BJ (cell line): ENCODE measurements at regions not wholly inside any gene's neighbourhood (a gene's known extent, or its start where the extent isn't known, plus 50 kb on each side); places are given as distances from the start of the nearest gene placed in this dataset.

Experiments used
- CTCF ChIA-PET: fragments of 350-600 bp; formaldehyde crosslinking; extraction: SDS; loops from one replicate; lab custom pipeline; 2021; ENCODE audit warnings: antibody characterized with exemption, inconsistent platforms; lab: Yijun Ruan, JAX
- POLR2A ChIA-PET: fragments of 300-600 bp; sonication (Branson Sonifier 250); formaldehyde crosslinking; extraction: SDS; loops from one replicate; lab custom pipeline; 2021; ENCODE audit warnings: antibody characterized with exemption; lab: Charles Lee
- DNase-seq: peaks from one replicate; pipeline ENCODE4 v3.0.0-alpha.2; 2011; ENCODE audit warnings: low read depth
- H3K27me3 ChIP-seq: 2 replicates; pipeline ENCODE4 v1.6.0; 2011; ENCODE audit warnings: low read length; ENCODE audit not compliant: control insufficient read depth, insufficient read depth
- H3K36me3 ChIP-seq: 2 replicates; pipeline ENCODE4 v1.5.1; 2011; ENCODE audit warnings: low read length; ENCODE audit not compliant: control insufficient read depth, insufficient read depth
- H3K4me3 ChIP-seq: 2 replicates; pipeline ENCODE4 v1.5.1; 2011; ENCODE audit warnings: low read depth, mild to moderate bottlenecking, control low read depth, low read length
- TF ChIP-seq, protein P1 (sequence below): IDR thresholded peaks from 2 replicates; pipeline ENCODE4 v1.5.1; 2011; ENCODE audit warnings: low read depth, mild to moderate bottlenecking, control low read depth, inconsistent platforms, low read length, moderate library complexity; ENCODE audit not compliant: insufficient read depth

DNA sequence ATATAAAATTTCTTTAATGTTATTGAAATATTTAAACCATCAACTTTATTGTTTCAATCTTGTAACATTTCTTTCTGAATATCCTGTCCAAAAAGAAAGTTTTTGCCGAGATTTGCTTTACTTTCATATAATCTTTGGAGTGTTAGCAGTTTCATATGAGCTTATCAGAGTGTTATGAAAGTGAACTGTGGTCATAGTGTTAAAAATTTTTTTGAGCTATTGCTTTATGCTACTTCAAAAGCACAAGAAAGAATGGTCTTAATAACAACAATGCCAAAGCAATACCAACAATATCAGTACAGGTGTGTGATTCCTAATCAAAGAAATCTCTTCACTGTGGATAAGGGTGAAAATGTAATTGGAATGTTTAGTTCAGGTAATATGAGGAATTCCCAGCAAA, 1994.9 kb upstream of the FLRT2 start:
- TF ChIP-seq, protein P1, sequence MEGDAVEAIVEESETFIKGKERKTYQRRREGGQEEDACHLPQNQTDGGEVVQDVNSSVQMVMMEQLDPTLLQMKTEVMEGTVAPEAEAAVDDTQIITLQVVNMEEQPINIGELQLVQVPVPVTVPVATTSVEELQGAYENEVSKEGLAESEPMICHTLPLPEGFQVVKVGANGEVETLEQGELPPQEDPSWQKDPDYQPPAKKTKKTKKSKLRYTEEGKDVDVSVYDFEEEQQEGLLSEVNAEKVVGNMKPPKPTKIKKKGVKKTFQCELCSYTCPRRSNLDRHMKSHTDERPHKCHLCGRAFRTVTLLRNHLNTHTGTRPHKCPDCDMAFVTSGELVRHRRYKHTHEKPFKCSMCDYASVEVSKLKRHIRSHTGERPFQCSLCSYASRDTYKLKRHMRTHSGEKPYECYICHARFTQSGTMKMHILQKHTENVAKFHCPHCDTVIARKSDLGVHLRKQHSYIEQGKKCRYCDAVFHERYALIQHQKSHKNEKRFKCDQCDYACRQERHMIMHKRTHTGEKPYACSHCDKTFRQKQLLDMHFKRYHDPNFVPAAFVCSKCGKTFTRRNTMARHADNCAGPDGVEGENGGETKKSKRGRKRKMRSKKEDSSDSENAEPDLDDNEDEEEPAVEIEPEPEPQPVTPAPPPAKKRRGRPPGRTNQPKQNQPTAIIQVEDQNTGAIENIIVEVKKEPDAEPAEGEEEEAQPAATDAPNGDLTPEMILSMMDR, result no peak
- CTCF ChIA-PET, result no interaction called here
- DNase-seq, result no peak
- POLR2A ChIA-PET, result no interaction called here
- H3K27me3 ChIP-seq, result no peaks in the 10 kb centered on the region
- H3K36me3 ChIP-seq, result no peaks in the 10 kb centered on the region
- H3K4me3 ChIP-seq, result no peak overlapping the region

DNA sequence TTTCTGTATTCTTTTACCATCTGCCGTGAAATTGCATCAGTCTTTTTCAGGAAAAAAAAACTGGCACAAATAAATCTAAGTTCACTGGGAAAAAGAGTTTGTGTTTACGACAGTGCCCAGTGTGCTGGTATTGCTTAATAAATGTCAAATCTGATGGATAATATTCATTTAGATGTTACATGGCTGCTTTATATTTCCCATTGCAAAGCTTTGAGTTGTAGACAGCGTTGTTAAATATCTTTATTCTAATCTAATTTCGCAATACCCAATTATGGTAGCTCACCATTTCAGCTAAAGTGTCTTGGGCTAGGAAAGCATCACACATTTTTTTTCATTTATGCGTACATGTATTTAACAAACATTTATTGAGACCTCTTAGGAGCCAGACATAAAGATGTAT, 1994.5 kb upstream of the FLRT2 start:
- POLR2A ChIA-PET, result no interaction called here
- Histone ChIP-seq H3K4me3 (no peak overlapping the region), H3K36me3 (no peaks in the 10 kb centered on the region), H3K27me3 (no peaks in the 10 kb centered on the region)
- TF ChIP-seq, protein P1, result no peak
- no peak for DNase-seq
- CTCF ChIA-PET, result no interaction called here

DNA sequence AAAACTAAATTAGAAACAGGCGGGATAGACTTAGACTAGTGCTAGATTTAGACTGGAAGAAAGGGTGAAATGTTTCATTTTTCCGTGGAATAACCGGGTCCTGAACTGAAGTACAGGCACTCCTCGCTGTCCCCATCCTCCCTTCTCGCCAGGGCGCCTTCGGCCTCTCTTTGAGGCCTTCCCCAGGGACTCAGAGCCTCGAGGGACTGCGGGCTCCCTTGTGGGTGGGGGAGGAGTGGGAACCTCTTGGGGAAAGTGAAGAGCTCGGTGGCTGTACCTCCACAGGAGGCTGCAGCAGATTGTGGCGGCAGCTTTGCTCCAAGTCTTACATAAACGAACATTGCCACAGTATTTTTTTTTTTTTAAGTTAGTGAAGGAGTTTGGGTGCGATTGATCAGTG, 1988.8 kb upstream of the FLRT2 start:
- TF ChIP-seq, protein P1, result no peak
- Histone ChIP-seq H3K4me3 (no peak overlapping the region), H3K27me3 (no peaks in the 10 kb centered on the region), H3K36me3 (no peaks in the 10 kb centered on the region)
- DNase-seq, result no peak
- POLR2A ChIA-PET, result no interaction called here
- CTCF ChIA-PET, result no interaction called here

DNA sequence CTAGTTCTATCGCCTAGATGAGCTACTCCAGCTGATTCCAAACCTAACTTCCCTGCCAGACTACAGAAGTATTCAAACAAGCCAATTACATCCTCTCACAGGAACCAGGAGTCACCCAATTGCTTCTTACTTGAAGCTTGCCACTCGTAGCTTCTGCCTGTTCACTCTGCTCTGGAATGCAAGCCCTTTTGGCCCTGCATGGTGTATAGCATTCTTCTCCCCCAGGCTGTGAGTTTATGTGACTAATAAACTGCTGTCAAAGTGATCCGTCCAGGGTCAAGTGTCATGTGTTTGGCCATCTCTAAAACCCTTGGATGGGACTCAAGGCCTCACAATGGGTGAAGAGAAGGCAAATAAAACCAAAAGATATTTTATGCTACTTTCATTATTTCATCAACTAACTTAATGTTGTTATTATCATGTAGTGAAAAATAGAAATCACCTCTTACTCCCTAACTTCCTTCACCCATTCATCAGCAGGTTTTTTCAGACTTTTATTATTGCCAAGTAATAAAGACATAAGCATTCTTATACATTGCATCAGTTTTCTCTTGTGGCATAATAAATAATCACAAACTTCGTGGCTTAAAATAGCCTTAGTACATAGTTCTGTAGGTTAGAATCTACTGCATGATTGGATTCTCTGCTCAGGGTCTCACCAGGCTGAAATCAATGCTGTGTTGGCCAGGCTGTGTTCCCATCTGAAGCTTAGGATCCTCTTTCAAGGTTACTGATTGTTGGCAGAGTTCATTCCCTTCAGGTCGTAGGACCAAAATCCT, 1981.7 kb upstream of the FLRT2 start:
- no peaks in the 10 kb centered on the region for H3K27me3 ChIP-seq
- no peak overlapping the region for H3K4me3 ChIP-seq
- ChIA-PET CTCF (no interaction called here), POLR2A (no interaction called here)
- DNase-seq, result no peak
- H3K36me3 ChIP-seq, result no peaks in the 10 kb centered on the region
- TF ChIP-seq, protein P1, result no peak

DNA sequence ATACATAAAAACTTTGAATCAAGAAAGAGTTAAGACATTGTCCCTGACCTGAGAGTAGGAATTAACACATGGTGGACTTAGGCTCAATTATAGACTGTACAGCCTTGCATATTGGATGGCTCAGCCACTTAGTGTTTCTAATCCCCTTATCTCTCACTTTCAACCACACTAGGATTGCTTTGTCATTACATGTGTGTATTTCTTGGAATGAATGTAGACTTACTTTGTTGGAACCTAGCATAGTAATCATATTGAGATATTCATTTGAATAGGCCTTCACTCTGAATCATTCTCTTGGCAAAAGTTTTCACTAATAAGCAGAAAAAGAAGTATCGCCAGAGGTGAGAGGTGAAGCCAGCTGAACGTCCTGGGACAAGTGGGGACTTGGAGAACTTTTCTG, 1973.9 kb upstream of the FLRT2 start:
- H3K4me3 ChIP-seq, result no peak overlapping the region
- H3K27me3 ChIP-seq, result no peaks in the 10 kb centered on the region
- no peaks in the 10 kb centered on the region for H3K36me3 ChIP-seq
- POLR2A ChIA-PET, result no interaction called here
- CTCF ChIA-PET, result no interaction called here
- TF ChIP-seq, protein P1, result no peak
- DNase-seq, result no peak
